CD4-positive, alpha-beta T cell (primary cell): ENCODE measurements at regions not wholly inside any gene's neighbourhood (a gene's known extent, or its start where the extent isn't known, plus 50 kb on each side); places are given as distances from the start of the nearest gene placed in this dataset.
"Not testable (repeated sequence)": the region's sequence is repeated elsewhere in the genome, so short reads cannot be mapped to it uniquely, and the experiment has no call there.

Experiments
- ATAC-seq: fragments of 200-7000 bp; cut with Tn5 transposase; one replicate; pipeline ENCODE4 v1.10.0; 2022; ENCODE audit warnings: mild to moderate bottlenecking; ENCODE audit not compliant: poor library complexity
- CTCF ChIA-PET: fragments of 350-600 bp; sonication (Branson Sonifier 250); formaldehyde crosslinking; loops from one replicate; lab custom pipeline; 2021; ENCODE audit warnings: antibody characterized with exemption, inconsistent platforms; lab: Charles Lee
- POLR2A ChIA-PET: fragments of 350-600 bp; sonication (Branson Sonifier 250); formaldehyde crosslinking; loops from one replicate; lab custom pipeline; 2021; ENCODE audit warnings: antibody characterized with exemption, inconsistent platforms; lab: Charles Lee
- DNase-seq, 14 experiments: peaks; one replicate each; pipeline ENCODE4 v3.0.0-alpha.2; 2013 to 2020; ENCODE audit warnings: mixed read lengths in 2 of 14
- H3K27ac ChIP-seq, 2 donors: one replicate each; pipeline versions ENCODE4 v1.5.1 to v1.7.0; 2013; ENCODE audit warnings: low read length in 2 of 2, low read depth in 1 of 2, mild to moderate bottlenecking in 1 of 2
- H3K27me3 ChIP-seq, 2 experiments: 1 replicate in 1 of 2; 2 replicates in 1 of 2; pipeline versions ENCODE4 v1.6.1 to v1.7.0; 2013; ENCODE audit warnings: low read length in 2 of 2, control low read depth in 1 of 2, mild to moderate bottlenecking in 1 of 2, moderate library complexity in 1 of 2; ENCODE audit not compliant: insufficient read depth in 2 of 2, control insufficient read depth in 1 of 2
- H3K36me3 ChIP-seq: one replicate; pipeline ENCODE4 v1.6.1; 2013; ENCODE audit warnings: low read length, control low read depth; ENCODE audit not compliant: insufficient read depth
- H3K4me1 ChIP-seq: one replicate; pipeline ENCODE4 v1.6.1; 2013; ENCODE audit warnings: low read length, control low read depth; ENCODE audit not compliant: insufficient read depth
- H3K4me3 ChIP-seq: one replicate; pipeline ENCODE4 v1.5.1; 2013; ENCODE audit warnings: mild to moderate bottlenecking, low read length, moderate library complexity
- H3K9me3 ChIP-seq, 2 experiments: 1 replicate in 1 of 2; 2 replicates in 1 of 2; pipeline versions ENCODE4 v1.6.1 to v1.7.0; 2013; ENCODE audit warnings: low read length in 2 of 2, mild to moderate bottlenecking in 2 of 2, control low read depth in 1 of 2, moderate library complexity in 1 of 2; ENCODE audit not compliant: control insufficient read depth in 1 of 2, insufficient read depth in 1 of 2
- H3K27ac Mint-ChIP-seq: one replicate; pipeline ENCODE4 v1.8.0; 2020; ENCODE audit warnings: mixed read lengths
- H3K27me3 Mint-ChIP-seq: one replicate; pipeline ENCODE4 v1.8.0; 2021; ENCODE audit warnings: mixed read lengths
- H3K36me3 Mint-ChIP-seq: one replicate; pipeline ENCODE4 v1.8.0; 2021; ENCODE audit warnings: low read depth, mixed read lengths
- H3K4me1 Mint-ChIP-seq: one replicate; pipeline ENCODE4 v1.8.0; 2021; ENCODE audit warnings: low read depth, mixed read lengths
- H3K4me3 Mint-ChIP-seq: one replicate; pipeline ENCODE4 v1.8.0; 2020; ENCODE audit warnings: mild to moderate bottlenecking, mixed read lengths
- H3K9me3 Mint-ChIP-seq: one replicate; pipeline ENCODE4 v1.8.0; 2020; ENCODE audit warnings: mixed read lengths
- CTCF ChIP-seq: fragments of 200-600 bp; IDR thresholded peaks from one replicate; pipeline ENCODE4 v1.8.0; 2022; ENCODE audit warnings: antibody characterized with exemption, mild to moderate bottlenecking
- intact Hi-C, 2 experiments: fragments of 100-400 bp; cut with DNase I in 1 of 2; cut with micrococcal nuclease in 1 of 2; formaldehyde crosslinking; loops; one replicate each; pipeline versions ENCODE4 v1.15.1 to v1.9.0; 2023 to 2025; cut with DNase I, micrococcal nuclease

- ChIA-PET POLR2A (no interaction called here), CTCF (no interaction called here)
- intact Hi-C loops = no loop called here
- Mint-ChIP-seq H3K4me3 (no peak overlapping the region), H3K36me3 (no peaks in the 10 kb centered on the region), H3K9me3 (no peaks in the 10 kb centered on the region), H3K4me1 (no peaks in the 10 kb centered on the region), H3K27ac (no peak overlapping the region), H3K27me3 (peaks cover 4% of the 10 kb centered on the region)
- Histone ChIP-seq H3K4me1 (no peaks in the 10 kb centered on the region), H3K27ac (no peak overlapping the region), H3K9me3 (no peaks in the 10 kb centered on the region), H3K27me3 (no peaks in the 10 kb centered on the region), H3K4me3 (no peak overlapping the region), H3K36me3 (no peaks in the 10 kb centered on the region)
- DNase-seq (no peak), ATAC-seq (no peak)
- no peak for TF ChIP-seq CTCF
Observed at GRCh38 chrX:3425031-3425430, 78.6 kb upstream of the MXRA5 start.

GRCh38 chrX:3420316-3420715 is 73.9 kb upstream of the MXRA5 start:
- H3K27me3 ChIP-seq = no peaks in the 10 kb centered on the region
- no peaks in the 10 kb centered on the region for H3K4me1 Mint-ChIP-seq
- no peaks in the 10 kb centered on the region for H3K9me3 ChIP-seq
- peaks cover 4% of the 10 kb centered on the region for H3K27me3 Mint-ChIP-seq
- H3K9me3 Mint-ChIP-seq = peaks cover 2% of the 10 kb centered on the region
- H3K4me1 ChIP-seq = no peaks in the 10 kb centered on the region
- H3K4me3 ChIP-seq = no peak overlapping the region
- H3K4me3 Mint-ChIP-seq = no peak overlapping the region
- H3K36me3 ChIP-seq = no peaks in the 10 kb centered on the region
- H3K36me3 Mint-ChIP-seq = no peaks in the 10 kb centered on the region
- no peak overlapping the region for H3K27ac Mint-ChIP-seq
- TF ChIP-seq CTCF = no peak
- intact Hi-C loops = no loop called here
- ATAC-seq (no peak), DNase-seq (no peak)
- CTCF ChIA-PET = no interaction called here
- no peak overlapping the region for H3K27ac ChIP-seq
- POLR2A ChIA-PET = no interaction called here

GRCh38 chrX:3415011-3415410 is 68.6 kb upstream of the MXRA5 start:
- Mint-ChIP-seq H3K36me3 (no peaks in the 10 kb centered on the region), H3K4me3 (no peak overlapping the region), H3K27ac (no peak overlapping the region), H3K4me1 (no peaks in the 10 kb centered on the region), H3K9me3 (peaks cover 2% of the 10 kb centered on the region), H3K27me3 (no peaks in the 10 kb centered on the region)
- TF ChIP-seq CTCF = no peak
- ATAC-seq (no peak), DNase-seq (no peak)
- H3K4me3 ChIP-seq = no peak overlapping the region
- no peaks in the 10 kb centered on the region for H3K27me3 ChIP-seq
- no peak overlapping the region for H3K27ac ChIP-seq
- CTCF ChIA-PET = no interaction called here
- H3K9me3 ChIP-seq = no peaks in the 10 kb centered on the region
- intact Hi-C loops = no loop called here
- no peaks in the 10 kb centered on the region for H3K4me1 ChIP-seq
- POLR2A ChIA-PET = no interaction called here
- no peaks in the 10 kb centered on the region for H3K36me3 ChIP-seq

GRCh38 chrX:3411626-3412025 is 65.2 kb upstream of the MXRA5 start:
- H3K4me1 ChIP-seq, ATAC-seq, H3K36me3 ChIP-seq, H3K27ac ChIP-seq, H3K9me3 Mint-ChIP-seq, H3K4me3 Mint-ChIP-seq, H3K27me3 Mint-ChIP-seq, H3K36me3 Mint-ChIP-seq, H3K27me3 ChIP-seq, POLR2A ChIA-PET, H3K27ac Mint-ChIP-seq, H3K9me3 ChIP-seq, DNase-seq, intact Hi-C loops, H3K4me3 ChIP-seq, CTCF ChIA-PET, H3K4me1 Mint-ChIP-seq: not testable (repeated sequence)

- POLR2A ChIA-PET, CTCF ChIA-PET, DNase-seq, H3K4me3 ChIP-seq, H3K27me3 Mint-ChIP-seq, H3K27ac ChIP-seq, H3K36me3 Mint-ChIP-seq, H3K27ac Mint-ChIP-seq, H3K4me1 Mint-ChIP-seq, H3K4me1 ChIP-seq, H3K9me3 Mint-ChIP-seq, H3K4me3 Mint-ChIP-seq, ATAC-seq, intact Hi-C loops, H3K9me3 ChIP-seq, H3K27me3 ChIP-seq, H3K36me3 ChIP-seq: not testable (repeated sequence)
Observed at GRCh38 chrX:3409936-3410335, 63.5 kb upstream of the MXRA5 start.
